IPS-NIHi11 (cell line): ENCODE measurements at regions not wholly inside any gene's neighbourhood (a gene's known extent, or its start where the extent isn't known, plus 50 kb on each side); places are given as distances from the start of the nearest gene placed in this dataset.

ENCODE experiments used
- DNase-seq: peaks from one replicate; pipeline ENCODE4 v3.0.0; 2012; ENCODE audit warnings: mixed read lengths, low spot score

DNA sequence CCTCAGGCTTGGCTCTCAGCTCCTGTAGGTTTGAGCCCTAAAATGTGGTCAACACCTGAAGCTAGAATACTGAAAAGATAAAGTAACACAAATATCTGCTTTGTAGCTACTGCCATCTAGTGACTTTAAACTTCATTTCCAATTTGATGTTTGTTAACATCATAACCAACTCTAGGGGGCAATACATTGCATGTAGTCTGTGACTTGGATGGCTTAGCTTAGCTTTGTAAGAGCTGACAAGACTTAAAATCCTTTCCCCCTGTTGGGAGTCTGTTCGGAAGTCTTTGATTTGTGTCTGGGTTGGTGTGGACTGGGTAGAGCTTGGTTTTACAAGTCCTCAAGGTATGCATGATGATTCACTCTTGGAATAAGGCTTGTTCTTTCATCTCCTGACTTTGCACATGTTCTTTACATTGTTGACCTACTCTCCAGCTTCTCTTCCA, 51.7 kb downstream of the SCN11A start:
- peak; percentile 66 for DNase-seq

DNA sequence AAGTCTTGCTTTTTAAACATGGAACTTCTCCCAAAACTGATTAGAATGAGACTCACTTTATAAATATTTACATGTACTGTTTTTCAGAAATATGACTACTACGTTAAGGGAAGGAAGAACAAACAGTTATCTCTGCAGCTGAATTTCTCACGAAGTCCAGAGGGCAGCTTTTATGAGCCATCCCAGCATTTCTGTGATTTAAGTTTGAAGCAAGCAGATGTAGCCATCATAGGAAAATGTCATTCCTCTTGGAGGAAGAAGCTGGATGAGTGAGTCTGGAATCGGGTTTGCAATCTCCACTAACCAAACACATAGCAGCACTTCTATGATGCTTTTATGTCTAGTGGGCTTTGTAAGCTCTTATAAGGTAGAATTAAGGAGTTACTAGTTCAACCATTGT, 53.7 kb downstream of the SCN11A start:
- no peak for DNase-seq

GRCh38 chr3:38996193-38996592, 55.6 kb downstream of the SCN11A start:
- DNase-seq, result no peak

DNA sequence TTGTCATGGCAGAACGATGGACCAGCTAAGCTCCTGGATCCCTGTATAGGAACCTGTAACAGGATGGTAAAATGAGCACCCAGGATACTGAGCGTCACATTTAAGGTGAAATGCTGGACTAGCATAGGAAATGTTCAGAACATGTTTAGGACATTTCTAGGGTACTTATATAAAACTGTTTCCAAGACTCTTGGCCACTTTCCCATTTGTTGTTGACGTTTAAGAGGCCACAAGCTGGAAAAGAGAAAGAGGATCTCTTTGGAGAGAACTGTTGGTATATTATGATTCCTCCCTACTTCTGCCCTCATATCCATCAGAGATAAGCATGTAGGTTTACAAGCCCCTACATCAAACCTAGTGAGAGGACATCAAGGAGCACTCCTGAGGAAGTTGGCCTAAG, 57.5 kb downstream of the SCN11A start:
- no peak for DNase-seq

- no peak for DNase-seq
Measured at GRCh38 chr3:38992117-38992760, 59.5 kb downstream of the SCN11A start.

- no peak for DNase-seq
Measured at GRCh38 chr3:38990621-38991020, 61.1 kb downstream of the SCN11A start.

- no peak for DNase-seq
Measured at GRCh38 chr3:38989917-38990510, 61.7 kb downstream of the SCN11A start.

- DNase-seq, result no peak
Measured at GRCh38 chr3:38988955-38989354, 62.8 kb downstream of the SCN11A start.

GRCh38 chr3:38987456-38987855, 64.3 kb downstream of the SCN11A start:
- no peak for DNase-seq

DNA sequence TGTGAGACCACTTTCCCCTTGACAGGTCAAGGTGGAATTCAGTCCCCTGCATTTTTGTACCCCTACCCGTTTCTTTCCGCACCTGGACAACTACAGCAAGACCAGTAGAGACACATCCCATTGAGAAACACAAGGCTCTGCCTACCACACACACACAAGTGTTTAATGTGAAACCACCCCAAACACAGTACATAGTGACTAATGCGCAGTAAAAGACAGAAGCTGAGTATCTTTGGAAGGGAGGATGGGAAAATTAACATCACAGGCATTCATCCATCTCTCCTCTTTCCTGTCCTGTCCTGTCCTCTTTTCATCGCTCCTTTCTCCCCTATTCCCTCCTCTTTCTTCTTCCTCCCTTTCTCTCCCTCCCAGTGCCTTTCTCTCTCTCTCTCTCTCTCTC, 64.8 kb downstream of the SCN11A start:
- no peak for DNase-seq

- DNase-seq, result no peak
Measured at GRCh38 chr3:38985981-38986380, 65.8 kb downstream of the SCN11A start.

DNA sequence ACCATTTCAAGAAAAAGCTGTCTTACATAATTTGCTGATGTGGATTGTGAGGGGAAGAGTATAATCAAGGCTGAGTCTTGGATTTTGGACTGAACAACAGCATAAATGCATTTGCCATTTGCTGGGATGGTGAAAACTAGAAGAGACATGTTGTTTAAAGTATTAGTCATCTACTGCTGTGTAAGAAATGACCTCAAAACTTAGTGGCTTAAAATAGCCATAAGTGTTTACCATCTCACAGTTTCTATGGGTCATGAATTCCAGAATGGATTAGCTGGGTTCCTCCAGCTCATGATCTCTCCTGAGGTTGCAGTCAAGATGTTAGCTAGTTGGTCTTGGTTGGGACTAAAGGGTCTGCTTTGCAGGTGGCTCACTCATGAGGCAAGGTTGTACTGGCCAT, 66.2 kb downstream of the SCN11A start:
- DNase-seq, result no peak

DNA sequence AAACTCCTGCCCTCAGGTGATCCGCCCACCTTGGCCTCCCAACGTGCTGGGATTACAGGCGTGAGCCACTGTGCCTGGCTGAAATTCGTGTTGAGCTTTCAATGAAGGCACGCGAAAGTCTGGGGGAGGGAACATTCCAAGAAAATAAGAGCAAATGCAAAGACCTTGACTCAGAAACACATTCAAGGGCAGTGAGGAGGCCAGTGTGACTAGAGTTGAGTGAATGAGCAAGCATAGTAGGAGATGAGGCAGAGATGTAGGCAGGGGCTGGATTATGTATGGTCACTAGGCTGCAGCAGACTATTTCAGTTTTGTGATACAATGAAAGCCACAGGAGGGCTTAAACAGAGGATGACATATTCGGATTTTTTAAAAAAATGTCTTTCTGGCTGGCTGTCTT, 67.0 kb downstream of the SCN11A start:
- DNase-seq, result no peak

DNA sequence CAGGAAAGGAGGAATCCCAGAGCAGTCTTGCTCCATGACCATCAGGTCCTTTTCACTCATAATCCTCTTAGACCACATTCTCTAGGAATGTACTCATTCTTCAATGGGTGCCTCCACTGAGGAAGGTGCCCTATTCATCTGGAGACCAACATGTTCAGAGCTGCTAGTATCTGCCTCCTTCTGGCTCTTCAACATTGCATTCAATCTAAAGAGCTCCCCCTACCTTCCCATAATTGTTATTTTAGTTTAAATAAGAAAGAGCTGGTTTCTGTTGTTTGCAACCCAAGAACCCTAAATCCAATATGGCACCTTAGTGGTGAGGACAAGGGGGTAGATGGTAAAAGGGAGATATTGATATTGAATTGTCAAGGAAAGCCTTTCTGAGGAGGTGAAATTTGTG, 67.6 kb downstream of the SCN11A start:
- DNase-seq, result no peak

DNA sequence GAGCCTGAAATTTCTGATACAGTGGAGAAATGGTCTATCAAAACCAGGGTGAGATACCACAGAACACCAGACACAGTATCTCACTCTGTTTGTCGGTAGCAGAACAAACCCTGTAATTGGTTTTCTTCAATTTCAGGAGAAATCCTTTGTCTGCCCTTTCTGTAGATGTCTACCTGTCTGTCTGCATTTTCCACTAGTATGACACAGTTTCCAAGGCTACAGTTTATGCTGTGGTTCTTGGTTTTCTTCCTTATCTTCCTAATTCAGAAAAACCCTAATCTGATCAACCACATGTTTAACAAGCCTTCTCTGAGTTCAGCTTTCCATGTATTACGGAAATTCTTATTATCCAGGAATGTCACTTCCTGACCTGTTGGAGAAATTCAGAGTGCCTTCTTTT, 70.8 kb downstream of the SCN11A start:
- no peak for DNase-seq

GRCh38 chr3:38978729-38979128, 73.0 kb downstream of the SCN11A start:
- no peak for DNase-seq

GRCh38 chr3:38970851-38971638, 80.7 kb downstream of the SCN11A start:
- no peak for DNase-seq

GRCh38 chr3:38969317-38970235, 82.2 kb downstream of the SCN11A start:
- no peak for DNase-seq

GRCh38 chr3:38968891-38969290, 82.9 kb downstream of the SCN11A start:
- DNase-seq, result no peak

GRCh38 chr3:38968403-38968802, 83.3 kb downstream of the SCN11A start:
- no peak for DNase-seq

- no peak for DNase-seq
Measured at GRCh38 chr3:38967693-38967989, 84.1 kb downstream of the SCN11A start.
